ENCODE measurements at regions not wholly inside any gene's neighbourhood (a gene's known extent, or its start where the extent isn't known, plus 50 kb on each side); places are given as distances from the start of the nearest gene placed in this dataset.

DNA sequence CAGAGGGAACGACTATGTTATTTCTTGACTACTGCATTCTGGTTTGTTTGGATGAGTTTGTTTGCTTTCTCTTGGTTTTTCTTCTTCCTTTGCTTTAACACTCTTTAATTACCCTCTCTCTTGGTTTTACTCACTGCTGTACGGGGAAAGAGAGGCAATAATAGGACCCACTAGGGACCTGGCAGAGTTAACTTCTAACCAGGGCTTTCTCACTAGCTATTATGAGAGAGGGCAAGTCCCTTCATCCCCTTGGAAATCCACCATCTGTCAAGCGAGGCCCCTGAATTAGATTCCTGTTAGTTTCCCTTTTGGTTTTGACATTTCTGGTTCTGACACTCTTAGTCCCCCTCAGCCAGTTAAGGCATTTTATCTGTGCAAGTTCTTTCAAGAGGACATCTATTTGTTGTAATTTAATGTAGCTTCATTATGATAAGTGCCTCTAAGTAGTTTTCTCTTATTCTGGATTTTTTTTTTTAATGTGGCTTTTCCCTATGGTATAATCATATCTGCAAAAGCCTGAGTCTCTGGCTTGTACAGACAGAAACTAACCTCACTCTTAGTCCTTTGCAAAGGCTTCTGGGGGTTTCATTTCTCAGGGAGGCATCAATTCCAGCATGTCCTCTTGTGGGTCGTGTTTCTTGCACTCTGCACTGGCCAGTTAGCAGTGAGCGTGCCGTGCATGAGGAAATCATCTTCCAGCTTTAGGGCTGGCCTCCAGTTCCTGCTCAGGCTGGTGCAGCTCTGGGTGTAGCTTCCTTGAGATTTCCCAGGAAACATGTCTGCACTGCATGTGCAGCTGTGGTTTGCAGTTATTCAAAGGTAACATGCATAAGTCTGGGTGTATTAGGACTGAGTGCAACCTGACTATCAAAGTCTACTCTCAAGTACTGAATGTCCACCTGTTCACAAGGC, 221.3 kb downstream of the STIM2 start (continued):
- TF ChIP-seq SUZ12 (IDR thresholded peaks at IDR 0.05; ENCODE audit: unreplicated experiment) (no peak), LARP7 (IDR thresholded peaks at IDR 0.05) (no peak), KAT2A (conservative IDR thresholded peaks at IDR 0.05; ENCODE audit: control insufficient read depth, low read depth, low read length) (no peak), SUPT20H (IDR thresholded peaks at IDR 0.05; ENCODE audit: borderline replicate concordance, control insufficient read depth, low read depth, low read length) (no peak), HDAC2 (IDR thresholded peaks at IDR 0.05) (no peak), POLR2A (IDR thresholded peaks at IDR 0.05; ENCODE audit: low read depth, low read length) (no peak), ZSCAN29 (IDR thresholded peaks at IDR 0.05) (no peak), CEBPB (IDR thresholded peaks at IDR 0.05; ENCODE audit: borderline replicate concordance in 1 of 2, low read depth in 2 of 2, low read length in 2 of 2) (no peak), SREBF1 (IDR thresholded peaks at IDR 0.05; ENCODE audit: low read length) (no peak), JUNB (IDR thresholded peaks at IDR 0.05) (no peak), STAT1 (conservative IDR thresholded peaks at IDR 0.05) (no peak), RELA (IDR thresholded peaks at IDR 0.05; ENCODE audit: borderline replicate concordance, partially characterized antibody) (no peak), MEF2B (IDR thresholded peaks at IDR 0.05; ENCODE audit: partially characterized antibody, poor library complexity, severe bottlenecking) (peak; percentile 71), FOXM1 (IDR thresholded peaks at IDR 0.05; ENCODE audit: low read depth, low read length) (no peak), RFX5 (IDR thresholded peaks at IDR 0.05; ENCODE audit: low read depth, low read length) (no peak), RB1 (IDR thresholded peaks at IDR 0.05; ENCODE audit: borderline replicate concordance) (no peak), RBBP5 (conservative IDR thresholded peaks at IDR 0.05) (no peak), MYB (IDR thresholded peaks at IDR 0.05; ENCODE audit: borderline replicate concordance, low read depth, low read length) (no peak), DPF2 (IDR thresholded peaks at IDR 0.05) (0 out of 2 replicates have a peak, but pooled peaks have one; percentile 34)
- TF ChIP-seq, protein P1, sequence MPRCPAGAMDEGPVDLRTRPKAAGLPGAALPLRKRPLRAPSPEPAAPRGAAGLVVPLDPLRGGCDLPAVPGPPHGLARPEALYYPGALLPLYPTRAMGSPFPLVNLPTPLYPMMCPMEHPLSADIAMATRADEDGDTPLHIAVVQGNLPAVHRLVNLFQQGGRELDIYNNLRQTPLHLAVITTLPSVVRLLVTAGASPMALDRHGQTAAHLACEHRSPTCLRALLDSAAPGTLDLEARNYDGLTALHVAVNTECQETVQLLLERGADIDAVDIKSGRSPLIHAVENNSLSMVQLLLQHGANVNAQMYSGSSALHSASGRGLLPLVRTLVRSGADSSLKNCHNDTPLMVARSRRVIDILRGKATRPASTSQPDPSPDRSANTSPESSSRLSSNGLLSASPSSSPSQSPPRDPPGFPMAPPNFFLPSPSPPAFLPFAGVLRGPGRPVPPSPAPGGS (IDR thresholded peaks at IDR 0.05; ENCODE audit: borderline replicate concordance, insufficient read depth, low read depth, low read length, poor library complexity, severe bottlenecking): no peak
- TF ChIP-seq, protein P2, sequence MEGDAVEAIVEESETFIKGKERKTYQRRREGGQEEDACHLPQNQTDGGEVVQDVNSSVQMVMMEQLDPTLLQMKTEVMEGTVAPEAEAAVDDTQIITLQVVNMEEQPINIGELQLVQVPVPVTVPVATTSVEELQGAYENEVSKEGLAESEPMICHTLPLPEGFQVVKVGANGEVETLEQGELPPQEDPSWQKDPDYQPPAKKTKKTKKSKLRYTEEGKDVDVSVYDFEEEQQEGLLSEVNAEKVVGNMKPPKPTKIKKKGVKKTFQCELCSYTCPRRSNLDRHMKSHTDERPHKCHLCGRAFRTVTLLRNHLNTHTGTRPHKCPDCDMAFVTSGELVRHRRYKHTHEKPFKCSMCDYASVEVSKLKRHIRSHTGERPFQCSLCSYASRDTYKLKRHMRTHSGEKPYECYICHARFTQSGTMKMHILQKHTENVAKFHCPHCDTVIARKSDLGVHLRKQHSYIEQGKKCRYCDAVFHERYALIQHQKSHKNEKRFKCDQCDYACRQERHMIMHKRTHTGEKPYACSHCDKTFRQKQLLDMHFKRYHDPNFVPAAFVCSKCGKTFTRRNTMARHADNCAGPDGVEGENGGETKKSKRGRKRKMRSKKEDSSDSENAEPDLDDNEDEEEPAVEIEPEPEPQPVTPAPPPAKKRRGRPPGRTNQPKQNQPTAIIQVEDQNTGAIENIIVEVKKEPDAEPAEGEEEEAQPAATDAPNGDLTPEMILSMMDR (IDR thresholded peaks at IDR 0.05 in 2 of 3, conservative IDR thresholded peaks at IDR 0.05 in 1 of 3; ENCODE audit: control insufficient read depth in 2 of 3, extremely low read depth in 1 of 3, insufficient read depth in 1 of 3, low read depth in 3 of 3, low read length in 3 of 3): no peak

Measured in GM12878 (cell line).